ENCODE measurements at regions not wholly inside any gene's neighbourhood (a gene's known extent, or its start where the extent isn't known, plus 50 kb on each side); places are given as distances from the start of the nearest gene placed in this dataset.
"Not testable (repeated sequence)": the region's sequence is repeated elsewhere in the genome, so short reads cannot be mapped to it uniquely, and the experiment has no call there.

GRCh38 chr19:28010656-28011055 is 1202.3 kb downstream of the UQCRFS1 start:
- DNase-seq (ENCODE audit: low read depth): no peak

- DNase-seq (ENCODE audit: low read depth): no peak
These were observed 1203.3 kb downstream of the UQCRFS1 start for GRCh38 chr19:28009696-28010095.

DNA sequence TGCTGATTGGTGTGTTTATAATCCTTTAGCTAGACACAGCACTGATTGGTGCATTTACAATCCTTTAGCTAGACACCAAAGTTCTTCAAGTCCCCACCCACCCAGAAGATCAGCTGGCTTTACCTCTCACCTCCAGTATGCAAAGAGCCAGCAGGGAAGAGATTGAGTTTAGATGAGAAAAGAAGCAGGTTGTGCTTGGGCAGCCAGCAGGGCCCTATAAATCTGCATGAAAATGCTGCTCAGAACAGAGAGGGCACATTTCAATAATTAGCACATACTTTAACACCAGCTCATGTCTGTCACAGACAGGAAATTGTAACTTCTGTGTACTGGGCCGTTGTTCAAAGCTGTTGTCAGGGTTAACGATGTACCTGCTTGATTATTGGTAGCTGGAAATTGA is 1204.3 kb downstream of the UQCRFS1 start:
- no peak for DNase-seq (ENCODE audit: low read depth)

DNA sequence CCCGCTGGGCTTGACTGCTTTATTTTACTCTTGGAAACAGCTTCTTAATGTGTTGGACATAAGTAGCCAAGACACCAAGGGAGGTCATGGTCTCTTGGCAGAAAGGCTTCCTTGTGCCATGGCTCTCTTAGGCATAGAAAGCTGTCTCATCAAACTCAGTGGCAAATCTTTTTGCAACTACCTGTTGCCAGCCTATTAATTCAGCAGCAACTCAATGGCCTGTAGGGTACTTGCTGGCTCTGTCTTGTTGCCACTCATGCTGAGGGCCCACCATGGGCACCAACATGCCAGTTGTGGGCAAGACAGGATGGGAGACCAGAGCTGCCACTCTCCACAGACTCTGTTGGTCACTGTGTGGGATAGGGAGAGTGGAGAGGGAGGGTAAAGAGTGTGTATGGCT is 1209.4 kb downstream of the UQCRFS1 start:
- no peak for DNase-seq (ENCODE audit: low read depth)

DNA sequence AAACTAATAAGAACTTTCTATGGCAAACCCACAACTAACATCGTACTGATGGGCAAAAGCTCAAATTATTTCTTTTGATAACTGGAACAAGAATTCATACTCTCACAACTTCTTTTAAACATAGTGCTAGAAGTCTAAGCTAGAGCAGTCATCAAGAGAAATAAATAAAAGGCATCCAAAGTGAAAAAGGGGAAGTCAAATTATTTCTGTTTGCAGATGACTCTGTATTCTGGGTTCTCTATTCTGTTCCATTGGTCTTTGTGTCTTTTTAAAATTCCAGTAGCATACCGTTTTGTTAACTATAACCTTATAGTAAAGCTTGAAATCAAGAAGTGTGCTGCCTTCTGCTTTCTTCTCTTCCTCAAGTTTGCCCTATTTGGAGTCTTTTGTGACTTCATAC is 1215.9 kb downstream of the UQCRFS1 start:
- DNase-seq (ENCODE audit: low read depth): no peak

DNA sequence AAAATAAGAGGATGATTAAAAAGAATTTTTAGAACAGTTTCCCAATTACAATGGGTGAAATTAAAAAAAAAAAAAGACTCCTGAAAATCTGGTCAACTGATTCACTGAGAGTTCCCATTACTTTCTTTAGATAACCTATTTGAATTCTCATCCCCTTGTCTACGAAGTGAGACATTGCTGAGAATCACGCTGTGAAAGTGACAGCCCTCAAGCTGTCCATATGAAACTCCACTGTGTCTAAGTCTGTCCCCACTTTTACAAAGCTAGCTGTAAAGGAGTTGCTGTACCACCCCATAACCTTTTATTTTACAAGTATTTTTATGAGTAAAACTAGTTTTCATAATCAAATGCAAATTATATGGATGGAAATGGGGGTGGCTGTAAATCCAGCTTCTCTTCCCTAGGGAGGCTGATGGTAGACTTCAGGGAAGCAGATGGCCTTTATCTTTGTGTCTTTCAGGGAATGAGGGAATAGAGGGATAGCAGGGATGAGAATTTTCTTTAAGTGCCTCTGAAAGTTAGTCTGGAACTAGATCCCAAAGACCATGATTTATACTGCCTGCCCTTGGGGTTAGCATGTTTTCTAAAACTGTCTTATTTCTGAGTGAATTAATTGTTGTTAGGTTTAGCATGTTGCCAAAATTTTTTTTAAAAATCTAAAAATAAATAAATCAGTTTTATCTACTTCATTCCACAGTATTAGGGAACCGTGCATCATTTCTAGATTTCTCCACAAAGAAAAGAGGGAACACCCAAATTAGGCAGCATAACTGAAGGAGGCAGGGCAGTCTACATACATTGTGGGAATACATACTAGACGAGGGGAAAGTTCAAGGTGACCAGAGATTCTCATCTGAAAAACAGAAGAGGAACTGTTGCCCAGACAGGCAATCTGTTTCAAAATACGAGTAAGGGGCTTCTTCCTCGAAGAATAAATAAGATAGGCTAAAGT is 1219.1 kb downstream of the UQCRFS1 start:
- DNase-seq (ENCODE audit: low read depth): no peak

GRCh38 chr19:27986299-27986698 is 1226.7 kb downstream of the UQCRFS1 start:
- no peak for DNase-seq (ENCODE audit: low read depth)

GRCh38 chr19:27975419-27976005 is 1237.4 kb downstream of the UQCRFS1 start:
- no peak for DNase-seq (ENCODE audit: low read depth)

- DNase-seq (ENCODE audit: low read depth): peak; percentile 14
These were observed 1238.9 kb downstream of the UQCRFS1 start for GRCh38 chr19:27974082-27974513.

- peak; percentile 46 for DNase-seq (ENCODE audit: low read depth)
These were observed 1240.5 kb downstream of the UQCRFS1 start for GRCh38 chr19:27972291-27973040.

- no peak for DNase-seq (ENCODE audit: low read depth)
These were observed 1241.1 kb downstream of the UQCRFS1 start for GRCh38 chr19:27971869-27972268.

- DNase-seq (ENCODE audit: low read depth): peak; percentile 73
These were observed 1241.9 kb downstream of the UQCRFS1 start for GRCh38 chr19:27971071-27971470.

DNA sequence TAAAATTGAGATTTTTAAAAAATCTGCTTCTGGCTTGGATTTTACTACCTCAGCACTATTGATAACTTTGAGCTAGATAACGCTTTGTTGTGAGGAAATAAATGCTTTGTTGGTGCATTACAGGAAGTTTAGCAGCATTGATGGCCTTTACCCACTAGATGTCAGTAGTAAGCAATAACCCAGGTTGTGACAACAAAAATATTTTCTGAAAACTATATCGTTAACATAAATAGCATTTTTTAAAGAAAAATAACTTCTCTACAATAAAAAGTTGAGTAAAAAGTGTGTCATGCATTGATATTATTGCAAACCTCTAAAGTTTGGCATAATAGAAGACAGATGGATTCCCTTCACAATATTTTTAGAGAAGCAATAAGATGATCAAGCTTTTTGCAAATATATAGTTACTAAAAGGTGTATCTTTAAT is 1246.5 kb downstream of the UQCRFS1 start:
- DNase-seq (ENCODE audit: low read depth): peak; percentile 31

GRCh38 chr19:27964185-27964584 is 1248.8 kb downstream of the UQCRFS1 start:
- DNase-seq (ENCODE audit: low read depth): peak; percentile 7

- DNase-seq (ENCODE audit: low read depth): peak; percentile 17
These were observed 1250.7 kb downstream of the UQCRFS1 start for GRCh38 chr19:27962264-27962663.

DNA sequence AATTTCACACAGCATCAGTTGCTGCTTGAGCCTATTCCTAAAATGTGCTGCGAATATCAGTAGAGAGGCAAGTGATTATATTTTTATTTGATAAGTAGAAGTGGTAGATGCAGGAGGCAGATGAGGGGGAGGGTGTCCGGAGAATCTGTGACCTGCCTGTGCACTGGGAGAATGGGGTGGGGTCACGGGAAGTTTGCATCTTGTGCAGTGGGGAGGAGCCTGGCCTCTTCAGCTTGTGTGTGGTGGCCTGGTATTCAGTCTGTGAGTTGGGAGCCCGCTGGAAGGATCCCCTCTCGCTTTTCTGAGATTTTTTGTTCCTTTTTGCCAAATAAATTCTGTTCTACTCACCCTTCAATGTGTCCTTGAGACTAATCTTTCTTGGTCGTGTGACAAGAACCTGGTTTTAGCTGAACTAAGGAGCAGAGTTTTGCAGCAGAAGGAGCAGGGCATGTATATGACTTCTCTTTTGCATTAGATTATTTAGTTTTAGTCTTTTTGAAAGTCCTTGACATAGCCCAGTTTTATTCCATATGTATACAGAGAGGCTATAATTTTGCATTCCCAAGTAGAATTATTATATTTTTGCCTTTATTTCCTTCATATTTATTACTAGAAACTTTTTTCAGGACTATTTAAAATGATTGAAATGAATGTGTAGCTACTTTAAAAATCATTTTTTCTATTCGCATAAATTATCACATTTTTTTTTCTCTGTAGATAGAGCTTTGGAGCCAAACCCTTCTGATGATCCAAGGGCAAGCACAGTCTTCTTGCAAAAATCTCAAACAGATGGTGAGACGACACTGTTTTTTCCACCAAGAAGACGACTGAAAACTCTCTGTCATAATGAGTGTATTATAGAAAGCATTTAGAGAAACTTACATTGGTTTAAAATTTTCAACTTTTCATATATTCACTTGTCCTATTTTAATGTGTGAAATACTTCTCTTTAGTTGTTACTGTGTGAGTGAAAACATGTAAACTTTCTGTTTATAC is 1257.2 kb downstream of the UQCRFS1 start:
- DNase-seq (ENCODE audit: low read depth): no peak

GRCh38 chr19:27942607-27943006 is 1270.3 kb downstream of the UQCRFS1 start:
- DNase-seq (ENCODE audit: low read depth): not testable (repeated sequence)

DNA sequence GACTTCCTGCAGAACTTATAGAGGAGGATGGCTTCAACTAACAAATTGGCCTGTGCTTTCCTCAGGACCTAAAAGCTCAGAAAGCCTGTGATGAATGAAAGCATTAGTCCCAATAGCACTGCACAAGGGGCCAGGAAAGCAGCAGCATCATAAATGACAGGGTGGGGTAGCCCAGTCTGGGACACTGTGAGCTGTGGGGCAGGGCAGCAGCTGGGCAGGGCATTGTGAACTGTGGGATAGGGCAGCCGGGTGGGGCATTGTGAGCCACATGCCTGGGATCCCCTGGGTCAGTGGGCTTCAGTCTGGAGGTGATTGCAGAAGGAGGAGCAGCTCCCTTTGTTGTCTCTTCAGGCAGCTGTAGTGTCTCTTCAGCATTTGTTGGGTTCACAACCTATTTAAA is 1276.8 kb downstream of the UQCRFS1 start:
- no peak for DNase-seq (ENCODE audit: low read depth)

GRCh38 chr19:27935669-27936068 is 1277.3 kb downstream of the UQCRFS1 start:
- no peak for DNase-seq (ENCODE audit: low read depth)

DNA sequence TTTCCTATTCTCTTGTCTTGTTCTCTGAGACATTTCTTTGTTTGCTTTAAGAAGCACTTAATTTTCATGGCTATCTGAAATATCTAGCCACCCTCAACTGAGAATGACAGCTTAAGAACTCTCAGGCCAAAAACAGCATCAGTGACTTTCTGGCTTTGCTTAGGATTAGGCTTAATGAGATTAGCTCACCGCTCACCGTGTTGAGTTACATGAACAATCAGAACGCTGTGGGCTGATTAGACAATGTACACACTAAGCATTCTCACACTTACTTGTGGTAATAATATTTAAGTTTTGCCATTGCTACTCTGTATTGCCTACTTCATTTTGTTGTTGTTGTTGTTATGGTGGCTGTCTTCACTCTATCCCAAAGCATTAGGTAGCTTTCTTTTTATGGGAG is 1283.6 kb downstream of the UQCRFS1 start:
- DNase-seq (ENCODE audit: low read depth): no peak

DNA sequence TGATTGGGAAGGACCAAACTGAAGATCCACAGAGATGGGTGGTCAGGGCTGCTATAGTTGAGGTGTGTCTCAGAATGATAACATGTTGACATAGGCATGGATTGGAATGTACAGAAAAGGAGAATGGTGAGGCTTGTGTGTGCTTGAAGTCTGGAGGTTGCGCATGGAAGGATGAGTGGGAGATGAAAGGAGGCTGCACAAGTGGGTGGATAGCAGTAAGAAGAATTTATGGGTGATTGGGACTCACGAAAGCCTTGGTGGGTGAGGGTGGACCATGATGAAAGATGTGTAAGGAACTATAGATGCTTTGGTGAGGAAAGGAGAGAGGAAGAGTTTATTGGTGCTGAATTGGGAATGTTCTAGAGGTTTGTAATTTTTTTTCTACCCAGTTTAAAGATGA is 1287.7 kb downstream of the UQCRFS1 start:
- DNase-seq (ENCODE audit: low read depth): no peak

All from myocyte (in vitro differentiated cells).